Hepatocyte (in vitro differentiated cells): ENCODE measurements at regions not wholly inside any gene's neighbourhood (a gene's known extent, or its start where the extent isn't known, plus 50 kb on each side); places are given as distances from the start of the nearest gene placed in this dataset.

ENCODE experiments used
- DNase-seq: peaks from one replicate; pipeline ENCODE4 v3.0.0-alpha.2; 2016; ENCODE audit warnings: low spot score
- H2AFZ ChIP-seq: fragments of 200-600 bp; sonication (generic); 2 replicates; pipeline ENCODE4 v1.6.0; 2016; ENCODE audit warnings: antibody characterized with exemption, mild to moderate bottlenecking
- H3K27ac ChIP-seq: fragments of 200-600 bp; sonication (generic); 2 replicates; pipeline ENCODE4 v1.5.1; 2016; ENCODE audit warnings: mild to moderate bottlenecking
- H3K27me3 ChIP-seq: fragments of 200-600 bp; sonication (generic); 2 replicates; pipeline ENCODE4 v1.6.1; 2016
- H3K36me3 ChIP-seq: fragments of 200-600 bp; sonication (generic); replicated peaks from 2 replicates; pipeline ENCODE4 v1.5.1; 2016; ENCODE audit warnings: low read depth; ENCODE audit not compliant: insufficient read depth
- H3K4me1 ChIP-seq: fragments of 200-600 bp; sonication (generic); 2 replicates; pipeline ENCODE4 v1.5.1; 2016; ENCODE audit warnings: mild to moderate bottlenecking, moderate library complexity; ENCODE audit not compliant: insufficient read depth
- H3K4me2 ChIP-seq: fragments of 200-600 bp; sonication (generic); 2 replicates; pipeline ENCODE4 v1.6.0; 2016
- H3K4me3 ChIP-seq: fragments of 200-600 bp; sonication (generic); 2 replicates; pipeline ENCODE4 v1.5.1; 2016; ENCODE audit warnings: mild to moderate bottlenecking
- H3K79me2 ChIP-seq: fragments of 200-600 bp; sonication (generic); 2 replicates; pipeline ENCODE4 v1.6.0; 2017; ENCODE audit warnings: mild to moderate bottlenecking
- H3K9me2 ChIP-seq: fragments of 200-600 bp; sonication (generic); replicated peaks from 2 replicates; pipeline ENCODE4 v1.6.0; 2017; ENCODE audit warnings: mild to moderate bottlenecking; ENCODE audit not compliant: insufficient read depth
- H3K9me3 ChIP-seq: fragments of 200-600 bp; sonication (generic); 2 replicates; pipeline ENCODE4 v1.5.1; 2016; ENCODE audit warnings: low read depth, mild to moderate bottlenecking
- H4K20me1 ChIP-seq: fragments of 200-600 bp; sonication (generic); 2 replicates; pipeline ENCODE4 v1.6.0; 2016; ENCODE audit warnings: mild to moderate bottlenecking; ENCODE audit not compliant: insufficient read depth, poor library complexity, severe bottlenecking
- EZH2 ChIP-seq: fragments of 200-600 bp; sonication (generic); IDR thresholded peaks from 2 replicates; pipeline ENCODE4 v1.6.1; 2016; ENCODE audit warnings: antibody characterized with exemption, mild to moderate bottlenecking, borderline replicate concordance
- EZH2phosphoT487 ChIP-seq: fragments of 200-600 bp; sonication (generic); IDR thresholded peaks from one replicate; pipeline ENCODE4 v1.6.1; 2018; ENCODE audit warnings: antibody characterized with exemption, mild to moderate bottlenecking, low read depth, moderate library complexity; ENCODE audit not compliant: unreplicated experiment, severe bottlenecking
- WGBS: methylation state at CpG from one replicate; pipeline ENCODE4 v1.1.6; 2016; ENCODE audit warnings: low lambda C conversion rate; ENCODE audit errors: missing lambda C conversion rate; 5-methylcytosine and 5-hydroxymethylcytosine counted together
- TF ChIP-seq, protein P1 (sequence below): fragments of 200-600 bp; sonication (generic); IDR thresholded peaks from 2 replicates; pipeline ENCODE4 v1.5.1; 2016; ENCODE audit warnings: antibody characterized with exemption, mild to moderate bottlenecking; ENCODE audit not compliant: poor library complexity

DNA sequence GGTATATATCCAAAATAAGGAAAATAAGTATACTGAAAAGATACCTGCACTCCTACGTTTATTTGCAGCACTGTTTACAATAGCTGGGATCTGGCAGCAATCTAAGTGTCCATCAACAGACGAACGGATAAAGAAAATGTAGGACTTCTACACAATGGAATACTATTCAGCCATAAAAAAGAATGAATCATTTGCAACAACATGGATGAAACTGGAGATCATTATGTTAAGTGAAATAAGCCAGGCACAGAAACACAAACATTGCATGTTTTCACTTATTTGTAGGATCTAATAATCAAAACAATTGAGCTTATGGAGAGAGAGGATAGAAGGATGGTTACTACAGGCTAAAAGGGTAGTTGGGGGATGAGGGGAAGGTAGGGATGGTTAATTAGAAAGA lies 494.0 kb downstream of the UQCRFS1 start:
- Histone ChIP-seq H3K27ac (no peak overlapping the region), H3K9me2 (no peaks in the 10 kb centered on the region), H3K9me3 (no peaks in the 10 kb centered on the region), H4K20me1 (no peaks in the 10 kb centered on the region), H3K4me3 (no peak overlapping the region), H2AFZ (no peak overlapping the region), H3K4me1 (no peaks in the 10 kb centered on the region), H3K79me2 (no peaks in the 10 kb centered on the region), H3K4me2 (no peak overlapping the region), H3K36me3 (no peaks in the 10 kb centered on the region), H3K27me3 (peaks cover 5% of the 10 kb centered on the region)
- DNase-seq: no peak
- no peak for TF ChIP-seq EZH2phosphoT487
- no peak for TF ChIP-seq EZH2
- 88% methylated on average over 3 of the region's 3 CpGs for WGBS

DNA sequence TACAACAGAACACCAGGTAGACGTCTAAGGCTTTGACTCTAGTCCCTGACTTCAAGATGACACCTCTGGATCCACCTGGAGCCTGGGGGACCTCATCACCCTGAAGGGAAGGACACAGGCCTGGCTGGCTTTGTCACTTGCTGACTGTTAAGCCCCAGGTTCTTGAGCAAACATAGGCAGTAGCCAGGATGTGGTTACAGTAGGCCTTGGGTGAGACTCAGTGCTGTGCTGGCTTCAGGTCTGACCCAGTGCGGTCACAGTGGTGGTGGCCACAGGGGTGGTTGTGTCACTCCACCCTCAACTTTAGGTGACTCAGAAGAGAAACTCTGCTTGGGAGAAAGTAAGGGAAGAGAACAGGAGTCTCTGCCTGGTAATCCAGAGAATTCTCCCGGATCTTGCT lies 497.8 kb downstream of the UQCRFS1 start:
- no peak overlapping the region for H2AFZ ChIP-seq
- no peaks in the 10 kb centered on the region for H3K9me2 ChIP-seq
- H3K36me3 ChIP-seq: no peaks in the 10 kb centered on the region
- no peaks in the 10 kb centered on the region for H3K27me3 ChIP-seq
- no peaks in the 10 kb centered on the region for H4K20me1 ChIP-seq
- no peaks in the 10 kb centered on the region for H3K4me1 ChIP-seq
- no peaks in the 10 kb centered on the region for H3K79me2 ChIP-seq
- no peak overlapping the region for H3K27ac ChIP-seq
- H3K4me3 ChIP-seq: no peak overlapping the region
- no peaks in the 10 kb centered on the region for H3K9me3 ChIP-seq
- TF ChIP-seq EZH2phosphoT487 (no peak), EZH2 (no peak)
- TF ChIP-seq, protein P1, sequence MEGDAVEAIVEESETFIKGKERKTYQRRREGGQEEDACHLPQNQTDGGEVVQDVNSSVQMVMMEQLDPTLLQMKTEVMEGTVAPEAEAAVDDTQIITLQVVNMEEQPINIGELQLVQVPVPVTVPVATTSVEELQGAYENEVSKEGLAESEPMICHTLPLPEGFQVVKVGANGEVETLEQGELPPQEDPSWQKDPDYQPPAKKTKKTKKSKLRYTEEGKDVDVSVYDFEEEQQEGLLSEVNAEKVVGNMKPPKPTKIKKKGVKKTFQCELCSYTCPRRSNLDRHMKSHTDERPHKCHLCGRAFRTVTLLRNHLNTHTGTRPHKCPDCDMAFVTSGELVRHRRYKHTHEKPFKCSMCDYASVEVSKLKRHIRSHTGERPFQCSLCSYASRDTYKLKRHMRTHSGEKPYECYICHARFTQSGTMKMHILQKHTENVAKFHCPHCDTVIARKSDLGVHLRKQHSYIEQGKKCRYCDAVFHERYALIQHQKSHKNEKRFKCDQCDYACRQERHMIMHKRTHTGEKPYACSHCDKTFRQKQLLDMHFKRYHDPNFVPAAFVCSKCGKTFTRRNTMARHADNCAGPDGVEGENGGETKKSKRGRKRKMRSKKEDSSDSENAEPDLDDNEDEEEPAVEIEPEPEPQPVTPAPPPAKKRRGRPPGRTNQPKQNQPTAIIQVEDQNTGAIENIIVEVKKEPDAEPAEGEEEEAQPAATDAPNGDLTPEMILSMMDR: no peak
- 88% methylated on average over 3 of the region's 3 CpGs for WGBS
- DNase-seq: no peak
- no peak overlapping the region for H3K4me2 ChIP-seq

DNA sequence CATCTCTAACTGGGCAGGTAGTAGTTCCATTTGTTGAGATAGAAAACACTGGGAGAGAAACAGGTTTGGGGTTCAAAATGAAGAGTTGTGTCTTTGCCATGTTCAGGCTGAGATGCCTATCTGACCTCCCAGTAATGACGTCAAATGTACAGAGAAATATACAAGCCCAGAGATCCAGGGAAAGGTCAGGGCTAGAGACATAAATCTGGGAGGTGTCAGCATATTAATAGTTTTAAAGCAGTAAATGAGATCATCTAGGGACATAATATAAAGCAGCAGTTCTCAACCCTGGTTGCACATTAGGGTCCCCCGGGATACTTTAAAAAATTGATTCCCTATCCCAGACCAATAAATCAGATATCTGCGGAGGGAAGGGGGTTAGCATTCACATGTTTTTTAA lies 501.5 kb downstream of the UQCRFS1 start:
- H3K9me2 ChIP-seq: no peaks in the 10 kb centered on the region
- H3K4me1 ChIP-seq: no peaks in the 10 kb centered on the region
- H3K27me3 ChIP-seq: no peaks in the 10 kb centered on the region
- no peaks in the 10 kb centered on the region for H3K79me2 ChIP-seq
- TF ChIP-seq EZH2phosphoT487: no peak
- TF ChIP-seq EZH2: no peak
- TF ChIP-seq, protein P1: no peak
- no peak overlapping the region for H3K4me3 ChIP-seq
- no peak overlapping the region for H3K27ac ChIP-seq
- no peaks in the 10 kb centered on the region for H3K36me3 ChIP-seq
- no peaks in the 10 kb centered on the region for H4K20me1 ChIP-seq
- H3K4me2 ChIP-seq: no peak overlapping the region
- no peaks in the 10 kb centered on the region for H3K9me3 ChIP-seq
- DNase-seq: no peak
- WGBS: 76% methylated on average over 3 of the region's 3 CpGs
- H2AFZ ChIP-seq: no peak overlapping the region

DNA sequence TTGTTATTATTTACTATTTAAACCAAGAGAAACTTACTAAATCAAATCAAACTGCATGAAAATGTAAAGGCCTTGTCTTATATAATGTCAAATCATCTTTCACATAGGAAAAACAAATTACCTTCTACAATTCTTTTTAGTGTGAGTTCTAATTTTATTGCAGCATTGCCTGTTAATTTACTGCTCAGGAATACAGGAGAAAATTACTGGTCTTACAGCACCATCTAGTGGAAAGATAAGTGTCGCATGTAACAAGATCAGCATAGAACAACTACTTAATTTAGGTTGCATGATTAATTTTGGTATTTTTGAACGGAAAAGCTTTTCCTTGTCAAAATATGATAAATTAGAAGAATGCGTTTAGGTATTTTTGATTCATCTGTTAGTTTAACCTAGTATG lies 502.7 kb downstream of the UQCRFS1 start:
- Histone ChIP-seq H3K79me2 (no peaks in the 10 kb centered on the region), H3K9me3 (no peaks in the 10 kb centered on the region), H4K20me1 (no peaks in the 10 kb centered on the region), H3K27ac (no peak overlapping the region), H3K4me1 (no peaks in the 10 kb centered on the region), H3K36me3 (no peaks in the 10 kb centered on the region), H2AFZ (no peak overlapping the region), H3K4me3 (no peak overlapping the region), H3K4me2 (no peak overlapping the region), H3K9me2 (no peaks in the 10 kb centered on the region), H3K27me3 (no peaks in the 10 kb centered on the region)
- peak; percentile 64 for DNase-seq
- 2% methylated on average over 3 of the region's 3 CpGs for WGBS
- no peak for TF ChIP-seq EZH2
- TF ChIP-seq, protein P1: peak; percentile 97
